HG03135 (cell line): ENCODE measurements at regions not wholly inside any gene's neighbourhood (a gene's known extent, or its start where the extent isn't known, plus 50 kb on each side); places are given as distances from the start of the nearest gene placed in this dataset.

Experiments used
- ATAC-seq: cut with Tn5 transposase; IDR thresholded peaks from one replicate; pipeline ENCODE4 v1.9.1; 2021; ENCODE audit warnings: mild to moderate bottlenecking, moderate library complexity; ENCODE audit not compliant: unreplicated experiment

DNA sequence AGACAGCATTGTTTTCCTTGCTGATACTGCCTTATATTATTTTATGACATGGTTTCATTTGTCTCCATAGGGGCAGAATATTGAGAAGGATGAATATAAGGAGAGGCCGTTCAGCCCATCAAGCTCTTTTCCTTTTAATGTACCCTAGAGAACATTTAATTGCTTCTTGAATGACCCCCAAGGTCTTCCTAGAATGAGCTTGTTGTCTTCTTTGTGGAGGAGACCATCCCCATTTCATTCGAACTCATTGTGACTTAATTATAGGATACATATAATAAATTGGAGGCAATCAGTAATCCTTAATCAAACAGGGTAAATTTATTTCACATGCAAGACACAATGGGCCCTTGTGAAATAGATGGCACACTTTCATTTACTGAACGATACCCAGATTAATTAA, 231.3 kb downstream of the MDFIC start:
- ATAC-seq, result no peak

GRCh38 chr7:115146148-115146547, 224.3 kb downstream of the MDFIC start:
- no peak for ATAC-seq

GRCh38 chr7:115145512-115145911, 223.6 kb downstream of the MDFIC start:
- peak; percentile 72 for ATAC-seq

DNA sequence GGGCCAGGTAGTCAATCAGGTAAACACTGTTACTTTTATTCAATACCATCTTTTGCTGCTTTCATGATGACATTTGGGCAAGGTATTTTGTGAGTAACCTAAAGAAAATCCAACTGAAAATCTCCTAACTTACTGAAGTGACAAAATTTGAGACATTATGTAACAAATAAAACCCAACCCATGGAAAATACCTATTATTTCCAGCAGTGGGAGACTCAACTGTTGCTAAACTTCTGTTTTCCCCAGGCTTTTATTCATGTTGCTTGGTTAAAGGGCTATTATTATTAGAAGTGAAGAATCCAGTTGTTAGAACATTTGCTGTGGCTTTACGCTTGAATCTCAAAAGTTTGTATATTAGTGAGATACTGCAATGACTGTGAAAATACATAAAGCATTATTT, 215.9 kb downstream of the MDFIC start:
- ATAC-seq, result no peak

DNA sequence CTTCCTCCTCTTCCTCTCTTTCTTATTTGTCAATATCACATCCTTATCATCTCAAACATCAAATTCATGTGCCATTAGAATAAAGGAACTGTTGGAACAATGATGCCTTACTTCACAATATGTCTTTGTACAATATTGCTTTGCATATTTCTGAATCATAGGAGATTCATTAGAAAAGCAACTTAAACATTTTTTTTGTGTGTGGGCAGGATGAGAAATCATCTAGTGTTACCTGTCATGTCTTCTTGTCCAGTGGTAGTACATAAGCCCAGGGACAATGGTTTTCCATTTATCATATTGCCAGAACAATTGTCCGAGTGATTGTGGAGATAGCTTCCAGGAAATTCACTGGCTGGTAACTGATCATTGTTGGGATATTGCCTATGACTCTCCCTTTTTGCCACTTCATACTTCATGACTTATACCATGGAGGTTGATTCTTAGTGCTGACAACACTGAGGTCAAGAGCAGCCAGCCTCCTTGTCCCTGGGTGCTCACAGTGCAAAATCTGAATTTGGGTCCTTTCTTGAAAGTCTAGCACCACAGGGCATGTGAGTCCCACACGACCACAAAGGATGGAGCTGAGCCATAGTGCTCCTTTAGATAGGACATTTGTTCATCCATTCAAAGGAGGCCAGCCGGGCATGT, 215.0 kb downstream of the MDFIC start:
- ATAC-seq, result no peak

DNA sequence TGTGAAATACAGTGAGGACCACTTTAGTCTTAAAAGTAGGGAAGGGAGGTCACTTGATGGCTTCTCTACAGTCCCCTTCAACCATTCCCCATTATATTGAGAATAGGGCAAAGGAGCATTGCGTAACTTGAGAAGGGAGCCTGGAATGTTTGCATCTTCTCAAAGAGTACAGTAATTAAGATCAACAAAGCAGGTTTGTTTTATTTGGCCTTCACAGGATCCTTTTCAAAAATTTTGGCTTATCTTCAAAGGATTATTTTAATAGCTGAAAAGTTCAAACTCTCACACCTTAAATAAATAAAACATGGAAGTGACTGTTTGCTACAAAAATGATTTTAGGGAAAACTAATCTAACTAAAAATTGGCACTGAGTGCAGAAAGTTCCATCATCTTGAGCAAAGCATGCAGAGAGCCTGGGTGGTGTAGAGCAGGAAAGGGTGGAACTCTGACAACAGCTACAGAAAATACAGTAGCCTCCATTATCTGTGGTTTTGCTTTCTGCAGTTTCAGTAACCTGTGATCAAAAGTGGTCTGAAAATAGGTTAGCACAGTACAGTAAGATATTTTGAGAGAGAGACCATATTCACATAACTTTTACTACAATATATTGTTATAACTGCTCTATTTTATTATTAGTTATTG, 214.0 kb downstream of the MDFIC start:
- peak; percentile 84 for ATAC-seq

GRCh38 chr7:115135146-115135545, 213.3 kb downstream of the MDFIC start:
- ATAC-seq, result no peak

DNA sequence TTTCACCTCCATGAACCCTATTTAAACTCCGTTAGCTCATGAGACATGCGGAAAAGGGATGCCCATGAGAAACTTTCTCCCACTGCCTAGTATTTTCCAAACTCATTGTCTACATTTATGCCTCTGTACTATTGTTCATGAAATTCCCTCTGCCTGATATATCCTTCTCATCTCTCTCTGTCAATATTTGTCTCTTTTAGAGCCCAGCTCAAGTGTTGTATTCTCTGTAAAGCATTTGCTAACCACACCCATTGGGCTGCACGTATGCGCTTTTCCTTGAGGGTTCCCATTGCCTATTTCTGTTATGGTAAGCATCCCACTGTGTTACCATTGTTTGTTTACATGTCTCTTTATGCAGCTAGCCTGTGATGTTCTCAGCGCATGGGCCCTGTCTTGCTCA, 211.4 kb downstream of the MDFIC start:
- ATAC-seq, result no peak

DNA sequence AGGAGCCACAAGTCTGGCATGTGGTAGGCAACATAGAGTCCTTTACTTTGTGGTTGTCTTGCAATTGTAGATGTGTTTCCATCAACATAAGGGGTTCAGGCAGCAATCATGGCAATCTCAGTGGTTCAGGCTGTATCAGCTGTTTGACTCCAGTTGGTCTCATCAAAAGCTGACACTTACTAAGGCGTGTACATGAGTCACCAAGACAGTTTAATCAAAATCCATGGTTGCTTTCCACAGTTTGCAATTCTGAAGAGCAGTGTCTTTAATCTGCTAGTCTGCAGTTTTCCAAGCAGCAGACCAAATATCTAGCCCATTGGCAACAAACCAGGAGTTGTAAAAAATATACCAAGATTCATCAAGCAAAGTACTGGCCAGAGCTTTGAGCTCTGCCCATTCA, 210.2 kb downstream of the MDFIC start:
- no peak for ATAC-seq

DNA sequence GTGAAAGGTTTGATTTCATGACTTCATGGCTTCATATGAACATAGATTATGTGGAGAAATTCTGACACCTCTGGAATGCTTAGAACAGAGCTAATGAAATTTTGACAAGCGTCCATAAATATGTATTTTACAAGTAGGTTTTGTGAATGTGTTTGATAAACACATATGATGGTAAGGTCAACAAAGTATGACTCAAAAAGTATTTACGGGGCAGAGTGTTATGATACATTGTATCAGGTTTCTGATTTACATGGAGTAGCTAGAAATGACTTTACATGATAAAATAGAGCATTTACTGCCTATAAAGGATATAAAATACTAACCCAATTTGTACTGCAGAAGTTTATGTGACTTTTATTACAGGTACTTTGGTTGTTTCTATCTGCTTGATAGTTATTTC, 206.3 kb downstream of the MDFIC start:
- ATAC-seq, result no peak

DNA sequence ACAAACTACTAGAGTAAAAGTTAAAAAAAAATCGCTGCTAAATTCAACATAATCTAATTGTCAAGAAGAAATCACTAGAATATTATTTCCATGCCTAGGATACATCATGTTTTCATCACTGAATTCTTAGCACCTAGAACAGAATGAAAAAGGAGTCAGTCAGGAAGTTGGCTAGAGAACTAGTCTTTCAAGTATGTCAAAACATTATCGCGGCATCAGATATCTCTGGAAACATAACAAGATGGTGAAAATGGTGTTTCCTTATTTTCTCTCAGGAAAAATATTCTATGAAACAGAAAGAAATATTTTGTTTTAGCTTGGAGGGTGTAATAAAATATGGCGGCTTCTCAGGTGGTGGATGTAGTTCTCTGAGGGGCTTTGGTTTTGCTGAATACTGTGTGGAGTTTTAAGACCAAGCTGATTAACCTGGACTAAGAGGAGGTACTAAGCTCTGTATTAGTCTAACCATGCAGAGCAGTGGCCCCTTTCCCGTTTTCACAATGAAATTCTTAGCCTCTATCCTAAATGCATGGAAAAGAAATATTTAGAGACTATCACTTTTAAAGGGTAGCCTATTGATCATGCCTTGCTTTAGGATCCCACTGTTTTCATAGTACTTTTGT, 205.6 kb downstream of the MDFIC start:
- ATAC-seq, result no peak

DNA sequence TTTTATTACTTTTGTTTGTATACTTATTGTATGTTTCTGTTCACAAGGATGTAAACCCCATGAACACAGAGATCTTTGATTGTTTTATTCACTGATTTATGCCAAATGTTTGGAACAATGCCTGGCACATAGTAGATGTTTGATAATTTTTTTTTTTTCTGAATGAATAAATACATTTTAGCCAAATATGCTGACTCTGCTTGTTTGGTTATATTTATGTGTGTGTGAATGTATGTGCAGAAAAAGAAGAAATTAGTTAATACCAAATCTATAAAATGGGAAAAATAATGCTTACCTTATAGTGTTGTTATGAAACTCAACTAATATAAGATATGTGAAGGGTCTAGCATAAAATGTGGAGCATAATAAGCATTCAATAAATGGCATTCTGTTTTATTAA, 203.9 kb downstream of the MDFIC start:
- ATAC-seq, result no peak

GRCh38 chr7:115125312-115125711, 203.4 kb downstream of the MDFIC start:
- no peak for ATAC-seq

GRCh38 chr7:115124409-115124939, 202.6 kb downstream of the MDFIC start:
- ATAC-seq, result no peak

DNA sequence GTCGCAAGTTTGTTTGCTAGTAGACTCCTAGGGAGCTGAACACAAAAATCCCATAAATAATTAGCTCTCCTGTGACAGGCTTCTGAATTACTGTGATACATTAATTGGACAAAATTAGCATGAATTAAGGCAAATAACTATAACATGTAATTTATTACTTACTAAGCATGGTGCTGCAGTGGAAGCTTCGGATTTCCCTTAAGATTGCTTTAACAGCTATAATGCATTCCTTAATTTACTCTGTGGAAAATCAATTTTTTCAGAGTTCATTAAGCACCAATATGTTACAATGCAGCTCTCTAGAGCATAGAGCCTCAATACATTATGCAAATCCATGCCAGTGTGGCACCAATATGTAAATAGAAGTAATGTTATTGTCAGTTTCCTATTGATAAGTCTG, 201.5 kb downstream of the MDFIC start:
- ATAC-seq, result no peak

- no peak for ATAC-seq
These were observed 200.5 kb downstream of the MDFIC start for GRCh38 chr7:115122388-115122787.

- ATAC-seq, result no peak
These were observed 195.9 kb downstream of the MDFIC start for GRCh38 chr7:115117748-115118147.

- no peak for ATAC-seq
These were observed 195.2 kb downstream of the MDFIC start for GRCh38 chr7:115116773-115117715.

GRCh38 chr7:115113776-115114175, 191.9 kb downstream of the MDFIC start:
- no peak for ATAC-seq

DNA sequence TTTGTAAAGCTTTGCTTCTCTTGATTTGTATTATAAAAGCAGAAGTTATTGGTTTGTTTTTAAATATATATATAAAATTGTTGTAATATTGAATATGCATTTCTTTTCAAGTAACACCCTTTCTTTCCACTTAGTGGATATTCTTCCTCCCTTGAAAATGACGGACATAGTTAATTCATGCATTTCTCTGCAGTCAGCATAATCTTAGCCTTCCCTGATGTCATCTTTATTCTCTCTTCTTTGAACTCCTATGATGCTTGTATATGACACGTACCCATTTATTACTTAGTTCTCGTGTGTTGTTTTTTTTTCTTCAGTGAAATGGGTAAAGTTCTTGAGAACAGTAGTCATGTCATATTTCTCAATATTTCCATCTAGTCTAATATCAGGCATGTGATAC, 191.2 kb downstream of the MDFIC start:
- ATAC-seq, result no peak

DNA sequence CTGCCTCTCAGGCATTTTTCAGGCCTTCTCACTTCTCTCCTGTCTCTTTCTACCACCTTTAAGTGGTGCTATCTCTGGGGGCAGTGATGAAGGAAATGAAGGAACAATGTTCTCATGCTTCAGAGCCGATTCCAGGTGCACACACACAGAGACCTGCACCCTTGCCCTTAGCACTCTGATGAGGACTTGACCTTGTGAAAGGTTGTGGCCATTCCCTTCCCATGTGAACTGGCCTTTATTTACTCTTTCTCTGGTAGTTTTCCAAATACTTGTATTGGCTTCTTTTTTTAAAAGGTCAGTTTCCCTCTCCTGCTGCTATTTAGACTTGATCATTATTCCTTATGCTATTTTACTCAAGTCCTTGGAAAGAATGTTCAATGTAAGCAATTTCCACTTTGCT, 188.6 kb downstream of the MDFIC start:
- no peak for ATAC-seq
